ENCODE measurements at regions not wholly inside any gene's neighbourhood (a gene's known extent, or its start where the extent isn't known, plus 50 kb on each side); places are given as distances from the start of the nearest gene placed in this dataset.

- H3K27me3 ChIP-seq (replicated peaks) = no peaks in the 10 kb centered on the region
- H3K4me3 ChIP-seq = no peak overlapping the region
- DNase-seq (ENCODE audit: low read depth in 1 of 2, low spot score in 2 of 2) = no peak
- no peaks in the 10 kb centered on the region for H3K4me1 ChIP-seq (replicated peaks)
- H3K27ac ChIP-seq = no peak overlapping the region
- H3K36me3 ChIP-seq = no peaks in the 10 kb centered on the region
- H3K9me3 ChIP-seq (replicated peaks) = no peaks in the 10 kb centered on the region
Measured at GRCh38 chr6:133187657-133188453, 53.3 kb upstream of the EYA4 start.

- Histone ChIP-seq H3K9me3 (replicated peaks) (no peaks in the 10 kb centered on the region), H3K36me3 (no peaks in the 10 kb centered on the region), H3K4me1 (replicated peaks) (no peaks in the 10 kb centered on the region), H3K27ac (no peak overlapping the region), H3K27me3 (replicated peaks) (no peaks in the 10 kb centered on the region), H3K4me3 (no peak overlapping the region)
- DNase-seq (ENCODE audit: low read depth in 1 of 2, low spot score in 2 of 2) = no peak
Measured at GRCh38 chr6:133190912-133191311, 50.2 kb upstream of the EYA4 start.

GRCh38 chr6:133191323-133191722, 49.8 kb upstream of the EYA4 start:
- Histone ChIP-seq H3K4me1 (replicated peaks) (no peaks in the 10 kb centered on the region), H3K27ac (no peak overlapping the region), H3K36me3 (no peaks in the 10 kb centered on the region), H3K9me3 (replicated peaks) (no peaks in the 10 kb centered on the region), H3K27me3 (replicated peaks) (no peaks in the 10 kb centered on the region), H3K4me3 (no peak overlapping the region)
- no peak for DNase-seq (ENCODE audit: low read depth in 1 of 2, low spot score in 2 of 2)

Data from SJSA1 (cell line).